ENCODE measurements at regions not wholly inside any gene's neighbourhood (a gene's known extent, or its start where the extent isn't known, plus 50 kb on each side); places are given as distances from the start of the nearest gene placed in this dataset.

DNA sequence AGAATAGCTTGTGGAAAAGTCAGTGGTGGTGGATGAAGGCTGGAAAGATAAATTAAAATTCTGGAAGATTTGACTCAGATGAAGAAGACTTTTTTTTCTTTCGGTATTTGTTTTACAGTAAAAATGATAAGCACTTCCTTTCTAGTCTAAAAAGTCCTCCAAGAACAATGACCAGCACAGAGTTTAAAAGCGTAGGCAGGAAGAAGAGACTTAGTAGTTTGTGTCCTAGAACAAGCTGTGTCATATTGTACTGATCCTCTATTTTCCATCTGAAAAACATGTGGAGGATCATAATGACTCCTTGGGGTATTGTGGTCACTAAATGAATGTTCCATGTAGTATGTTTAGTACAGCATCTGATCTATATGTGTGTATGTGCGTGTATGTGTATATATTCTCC is 132.4 kb upstream of the FSHR start:
- Mint-ChIP-seq H3K9me3 (peaks cover 10 to 14% of the 10 kb centered on the region in 2 donors), H3K36me3 (no peaks in the 10 kb centered on the region), H3K27ac (no peak overlapping the region)
- ATAC-seq = no peak
- no peak for DNase-seq (ENCODE audit: low spot score in 2 of 2)

DNA sequence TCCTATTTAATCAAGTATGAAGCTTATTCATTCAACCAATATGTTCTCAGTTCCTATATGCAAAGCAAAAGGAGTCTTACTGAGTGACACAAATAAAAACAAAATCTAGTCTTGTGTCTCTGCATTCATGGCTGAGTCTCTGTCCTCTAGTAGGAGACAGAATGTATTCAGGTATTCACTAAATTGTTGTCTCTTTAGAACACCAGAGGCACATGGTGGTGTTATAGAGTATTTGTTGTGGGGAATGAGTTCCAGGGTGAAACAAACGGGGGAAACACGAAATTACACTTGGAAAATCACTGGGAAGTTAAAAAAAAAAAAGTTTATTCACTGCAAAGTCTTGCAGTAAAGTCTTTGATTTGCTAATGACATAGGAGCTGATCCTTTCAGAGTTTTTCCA is 131.7 kb upstream of the FSHR start:
- DNase-seq (ENCODE audit: low spot score in 2 of 2) (no peak), ATAC-seq (no peak)
- Mint-ChIP-seq H3K36me3 (no peaks in the 10 kb centered on the region), H3K9me3 (peaks cover 9 to 13% of the 10 kb centered on the region in 2 donors), H3K27ac (no peak overlapping the region)

DNA sequence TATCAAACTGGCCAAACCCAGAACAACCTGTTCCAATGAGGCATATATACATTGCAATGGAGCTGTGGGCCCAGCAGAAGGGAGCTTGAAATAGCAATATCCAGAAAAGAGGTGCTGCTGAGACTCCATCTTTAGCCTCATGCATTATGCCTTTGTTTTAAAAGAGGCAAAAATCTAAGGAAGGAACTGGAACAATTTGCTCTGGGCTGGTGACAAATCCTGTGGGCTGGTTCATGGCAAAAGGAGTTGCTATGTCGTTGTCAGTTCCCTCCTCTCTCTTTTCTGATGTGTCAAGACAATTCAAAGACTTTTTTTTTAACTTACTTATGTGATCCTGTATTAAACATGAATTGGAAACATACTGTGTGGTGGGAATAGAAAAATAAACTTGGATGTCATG is 124.2 kb upstream of the FSHR start:
- DNase-seq (ENCODE audit: low spot score in 2 of 2) (no peak), ATAC-seq (no peak)
- H3K27ac Mint-ChIP-seq = no peak overlapping the region
- no peaks in the 10 kb centered on the region for H3K36me3 Mint-ChIP-seq
- peaks cover 9 to 21% of the 10 kb centered on the region in 2 donors for H3K9me3 Mint-ChIP-seq

DNA sequence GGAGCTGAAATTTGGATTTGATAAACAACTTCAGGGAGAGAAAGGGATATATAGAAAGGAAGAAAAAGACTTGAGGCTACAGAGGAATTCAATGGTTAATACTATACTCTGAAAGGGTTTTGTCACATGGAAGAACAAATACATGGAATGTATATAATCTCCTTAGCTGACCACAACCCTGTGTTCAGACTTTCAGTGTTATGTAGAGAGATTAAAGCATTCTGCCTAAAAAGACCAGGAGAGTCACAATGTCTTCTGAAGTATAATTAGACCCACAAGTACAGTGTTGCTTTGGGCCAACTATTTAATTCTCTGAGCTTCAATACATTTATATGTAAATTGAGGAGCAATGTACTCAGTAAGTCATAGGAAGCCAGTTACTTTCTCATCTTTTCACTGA is 123.8 kb upstream of the FSHR start:
- H3K36me3 Mint-ChIP-seq = no peaks in the 10 kb centered on the region
- H3K9me3 Mint-ChIP-seq = peaks cover 9 to 24% of the 10 kb centered on the region in 2 donors
- H3K27ac Mint-ChIP-seq = no peak overlapping the region
- ATAC-seq (no peak), DNase-seq (ENCODE audit: low spot score in 2 of 2) (no peak)

DNA sequence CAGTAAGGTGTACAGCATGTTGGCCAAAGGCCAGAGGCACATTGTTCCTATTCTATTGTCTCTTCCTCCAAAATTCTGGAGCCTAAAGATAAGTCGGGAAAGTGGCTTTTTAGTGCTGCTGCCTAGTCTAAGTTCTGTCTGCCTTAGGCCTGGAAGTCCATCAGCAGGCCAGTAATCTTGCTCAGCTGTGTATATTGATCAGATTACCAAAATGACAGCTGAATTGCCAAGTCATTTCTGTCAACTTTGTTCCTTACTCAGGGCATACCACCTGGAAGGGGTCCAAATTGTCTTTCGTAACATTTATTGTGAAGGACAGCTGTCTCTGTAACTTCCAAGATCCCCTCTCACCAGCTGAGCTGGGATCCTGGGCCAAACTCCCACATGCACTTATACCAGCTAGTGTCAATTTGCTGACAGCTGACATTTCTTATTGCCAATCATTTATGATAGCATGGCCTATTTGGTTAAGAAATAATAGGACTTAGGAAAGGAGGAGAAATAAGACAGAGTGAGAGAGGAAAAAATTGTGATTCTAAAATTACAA is 116.8 kb upstream of the FSHR start:
- Mint-ChIP-seq H3K27ac (no peak overlapping the region), H3K9me3 (peaks cover 0 to 13% of the 10 kb centered on the region in 2 donors), H3K36me3 (no peaks in the 10 kb centered on the region)
- DNase-seq (ENCODE audit: low spot score in 2 of 2) (no peak), ATAC-seq (no peak)

DNA sequence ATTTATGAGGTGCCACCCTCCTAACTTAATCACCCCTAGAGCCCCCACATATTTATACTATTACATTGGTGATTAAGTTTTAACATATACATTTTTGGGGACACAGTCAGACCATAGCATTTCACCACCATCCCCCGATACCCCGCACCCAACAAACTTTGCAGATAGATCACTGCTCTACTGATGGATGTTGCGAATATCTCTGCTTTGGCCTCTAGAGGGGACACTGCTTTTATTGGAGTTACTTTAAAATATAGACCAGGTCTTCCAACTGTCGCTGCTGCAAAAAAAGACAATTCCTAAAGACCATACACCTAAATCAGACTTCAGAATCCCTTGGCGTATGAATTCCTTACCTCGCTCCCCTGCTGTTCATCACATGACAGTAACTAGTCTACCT is 115.8 kb upstream of the FSHR start:
- no peaks in the 10 kb centered on the region for H3K36me3 Mint-ChIP-seq
- DNase-seq (ENCODE audit: low spot score in 2 of 2) (no peak), ATAC-seq (no peak)
- peaks cover 0 to 14% of the 10 kb centered on the region in 2 donors for H3K9me3 Mint-ChIP-seq
- no peak overlapping the region for H3K27ac Mint-ChIP-seq

DNA sequence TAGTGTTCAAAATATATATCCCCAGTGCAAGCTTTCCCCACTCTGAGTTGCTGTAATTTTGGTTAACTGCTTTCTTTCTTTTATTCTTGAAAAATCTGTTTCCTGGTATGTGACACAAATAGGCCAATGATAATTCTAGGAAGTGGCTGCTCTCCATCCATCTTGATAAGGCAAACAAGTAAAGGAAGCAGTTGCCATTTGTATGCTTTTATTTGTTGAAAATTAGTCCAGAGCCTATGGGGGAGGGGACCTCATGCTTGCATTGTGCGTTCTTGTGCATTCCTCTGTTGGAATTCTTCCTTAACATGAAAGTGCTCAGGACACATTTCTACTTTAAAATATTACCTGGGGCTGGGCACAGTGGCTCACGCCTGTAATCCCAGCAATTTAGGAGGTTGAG is 111.2 kb upstream of the FSHR start:
- Mint-ChIP-seq H3K27ac (no peak overlapping the region), H3K9me3 (peaks cover 4% of the 10 kb centered on the region in 2 donors), H3K36me3 (no peaks in the 10 kb centered on the region)
- ATAC-seq (no peak), DNase-seq (ENCODE audit: low spot score in 2 of 2) (no peak)

DNA sequence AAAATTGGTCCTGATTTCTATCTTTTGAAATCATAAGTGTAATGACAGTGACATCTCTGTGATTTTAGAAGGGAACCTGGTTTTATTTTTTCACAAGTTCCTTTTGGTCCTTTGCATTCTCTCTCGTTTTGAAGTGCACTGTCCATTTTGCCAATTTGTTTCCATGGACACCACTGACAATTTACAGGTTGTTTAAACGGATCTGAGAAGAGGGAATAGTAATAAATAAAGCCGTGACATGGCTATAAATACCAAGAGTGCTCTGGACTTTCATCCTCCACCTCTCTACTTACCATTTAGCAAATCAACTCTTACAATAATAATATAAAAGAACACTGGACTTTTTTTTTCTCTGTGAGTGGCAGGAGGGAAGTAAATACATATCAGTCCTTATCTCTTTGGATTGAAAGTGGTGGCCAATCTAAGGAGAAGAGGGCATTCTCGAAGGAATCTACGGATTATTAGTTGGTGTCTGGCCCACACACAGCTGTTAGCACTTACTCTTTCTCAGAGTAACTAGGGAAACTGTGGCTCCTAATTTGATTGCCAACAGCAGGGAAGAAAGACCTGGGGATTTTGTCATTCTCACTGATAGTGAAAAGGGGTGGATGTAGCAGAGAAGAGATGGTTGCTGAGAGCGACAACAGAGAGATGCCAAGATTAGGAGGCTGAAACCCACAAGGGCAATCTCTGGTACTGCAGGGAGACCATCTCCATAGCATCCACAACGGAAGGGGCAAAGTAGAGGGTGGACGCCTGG is 108.7 kb upstream of the FSHR start:
- Mint-ChIP-seq H3K36me3 (no peaks in the 10 kb centered on the region), H3K9me3 (peaks cover 4 to 10% of the 10 kb centered on the region in 2 donors), H3K27ac (no peak overlapping the region)
- no peak for ATAC-seq
- DNase-seq (ENCODE audit: low spot score in 2 of 2) = no peak

DNA sequence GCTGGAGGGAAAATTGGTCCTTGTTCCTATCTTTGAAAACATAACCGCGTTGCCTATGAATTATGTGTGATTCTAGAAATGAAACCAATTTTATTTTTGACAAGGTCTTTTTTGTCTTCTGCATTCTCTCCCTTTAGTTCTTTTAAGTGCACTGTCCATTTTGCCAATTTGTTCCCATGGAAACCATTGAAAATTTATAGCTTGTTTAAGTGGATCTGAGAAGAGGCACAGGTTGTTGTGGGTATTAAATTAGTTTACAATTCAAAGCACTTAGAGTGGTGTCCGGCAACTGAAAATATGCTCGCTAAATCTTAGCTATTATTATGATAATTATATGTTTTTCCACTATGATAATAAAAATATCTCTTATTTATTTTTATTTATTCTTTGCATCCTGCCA is 107.5 kb upstream of the FSHR start:
- Mint-ChIP-seq H3K36me3 (no peaks in the 10 kb centered on the region), H3K9me3 (peaks cover 4 to 10% of the 10 kb centered on the region in 2 donors), H3K27ac (no peak overlapping the region)
- DNase-seq (ENCODE audit: low spot score in 2 of 2) (no peak), ATAC-seq (no peak)

DNA sequence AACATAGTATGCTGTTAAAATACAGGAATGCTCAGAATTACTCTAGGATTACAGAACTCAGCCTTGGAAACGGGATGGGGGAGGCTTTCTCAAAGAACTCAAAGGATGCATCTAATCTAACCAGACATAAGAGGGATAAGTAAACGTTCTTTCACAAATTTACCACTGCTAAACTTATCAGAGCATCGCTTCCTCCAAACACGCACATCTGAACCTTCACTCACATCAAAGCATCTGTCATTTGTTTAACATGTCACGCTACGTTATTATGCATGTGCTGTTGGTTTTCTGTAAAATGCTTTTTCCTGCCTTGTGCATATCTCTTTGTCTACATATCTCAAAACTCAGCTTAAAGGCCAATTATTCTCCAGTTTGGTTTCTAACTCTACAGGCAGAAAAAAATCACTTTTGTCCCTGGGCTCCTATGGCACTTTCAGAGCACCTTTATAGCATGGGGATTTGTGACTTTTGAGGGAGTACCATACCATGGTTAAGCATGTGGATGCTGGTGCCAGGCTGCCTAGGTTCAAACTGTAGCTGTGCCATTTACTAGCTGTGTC is 106.7 kb upstream of the FSHR start:
- no peaks in the 10 kb centered on the region for H3K36me3 Mint-ChIP-seq
- no peak overlapping the region for H3K27ac Mint-ChIP-seq
- H3K9me3 Mint-ChIP-seq = peaks cover 4 to 7% of the 10 kb centered on the region in 2 donors
- DNase-seq (ENCODE audit: low spot score in 2 of 2) (no peak), ATAC-seq (no peak)

DNA sequence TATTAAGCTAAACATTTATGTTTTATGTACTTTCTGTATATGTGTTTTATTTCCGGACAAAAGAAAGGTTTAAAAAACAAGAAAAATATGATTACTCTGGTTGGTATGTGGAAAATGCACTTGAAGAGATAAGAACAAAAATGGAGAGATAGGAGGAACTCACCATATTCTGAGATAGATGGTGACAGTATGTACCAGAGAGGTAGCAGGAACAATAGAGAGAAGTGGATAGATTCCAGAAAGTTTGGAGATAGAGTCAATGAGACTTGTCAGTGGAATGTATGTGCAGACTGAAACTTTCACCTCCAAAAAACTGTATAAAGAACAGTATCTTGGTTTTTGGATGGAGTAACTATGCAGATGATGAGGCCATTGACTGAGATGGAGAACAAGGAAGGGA is 105.6 kb upstream of the FSHR start:
- DNase-seq (ENCODE audit: low spot score in 2 of 2) (no peak), ATAC-seq (no peak)
- Mint-ChIP-seq H3K36me3 (no peaks in the 10 kb centered on the region), H3K9me3 (peaks cover 4 to 6% of the 10 kb centered on the region in 2 donors), H3K27ac (no peak overlapping the region)

DNA sequence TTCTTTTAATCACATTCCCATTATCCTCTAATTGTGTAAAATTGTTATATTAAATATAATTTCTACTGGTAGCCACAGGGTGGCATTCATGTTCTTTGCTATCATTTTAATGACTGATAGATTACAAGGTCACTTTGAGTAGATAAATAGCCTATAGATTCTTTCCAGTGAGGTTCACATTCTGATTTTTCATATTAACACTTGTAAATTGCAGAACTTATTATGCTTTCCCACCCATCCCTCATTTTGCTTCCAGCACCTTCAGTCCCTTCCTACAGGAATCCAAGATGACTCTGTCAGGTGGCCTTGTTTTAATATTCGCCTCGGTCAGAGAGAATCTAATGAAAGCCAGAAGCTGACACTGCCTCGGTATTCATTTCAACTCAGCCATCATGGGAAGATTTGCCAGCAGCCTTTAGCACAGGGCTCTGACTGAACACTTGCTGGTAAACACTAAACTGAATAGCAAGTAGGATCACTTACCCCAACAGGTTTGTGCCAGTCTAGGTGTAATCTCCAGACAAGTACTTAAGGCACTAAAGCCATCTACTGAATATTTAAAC is 101.2 kb upstream of the FSHR start:
- Mint-ChIP-seq H3K36me3 (no peaks in the 10 kb centered on the region), H3K27ac (no peak overlapping the region), H3K9me3 (peaks cover 6 to 16% of the 10 kb centered on the region in 2 donors)
- no peak for DNase-seq (ENCODE audit: low spot score in 2 of 2)
- ATAC-seq = no peak

DNA sequence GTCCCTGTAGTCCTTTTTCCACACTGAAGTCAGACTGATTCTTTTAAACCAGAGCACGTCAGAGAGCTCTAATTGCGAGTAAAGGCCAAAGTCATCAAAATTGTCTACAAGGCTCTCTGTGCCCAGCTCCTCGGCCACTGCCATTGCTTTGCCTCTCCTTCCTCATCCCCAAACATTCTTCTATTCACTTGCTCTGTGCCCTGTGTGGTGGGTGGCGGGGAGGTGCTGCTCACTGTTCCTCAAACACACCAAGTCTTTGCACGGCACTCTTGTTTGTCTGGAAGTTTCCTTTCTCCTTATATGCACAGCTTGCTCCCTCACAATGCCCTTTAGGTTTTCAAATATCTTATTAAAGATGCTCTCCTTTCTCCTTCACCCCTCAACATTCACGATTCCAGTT is 100.1 kb upstream of the FSHR start:
- Mint-ChIP-seq H3K9me3 (peaks cover 0 to 21% of the 10 kb centered on the region in 2 donors), H3K27ac (no peak overlapping the region), H3K36me3 (no peaks in the 10 kb centered on the region)
- ATAC-seq (no peak), DNase-seq (ENCODE audit: low spot score in 2 of 2) (no peak)

DNA sequence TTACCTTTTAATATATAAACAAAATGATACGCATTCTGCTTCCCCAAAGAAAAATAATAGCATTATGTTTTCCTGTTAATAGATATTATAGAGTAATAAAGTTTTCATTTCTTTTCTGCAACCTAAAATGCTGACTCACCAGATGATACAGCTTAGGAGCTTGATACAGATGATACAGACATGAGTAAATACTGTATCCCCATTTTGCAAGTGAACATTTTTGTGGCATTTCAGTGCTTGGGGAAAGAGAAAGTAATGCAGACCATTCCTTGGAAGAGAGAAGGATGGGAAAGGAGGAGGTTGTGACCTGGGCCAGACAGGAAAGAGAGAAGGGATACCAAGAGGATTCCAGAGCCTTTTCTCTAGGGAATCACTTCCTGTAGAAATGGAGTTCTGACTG is 97.5 kb upstream of the FSHR start:
- Mint-ChIP-seq H3K36me3 (no peaks in the 10 kb centered on the region), H3K27ac (no peak overlapping the region), H3K9me3 (peaks cover 7 to 30% of the 10 kb centered on the region in 2 donors)
- ATAC-seq = no peak
- DNase-seq (ENCODE audit: low spot score in 2 of 2) = no peak

DNA sequence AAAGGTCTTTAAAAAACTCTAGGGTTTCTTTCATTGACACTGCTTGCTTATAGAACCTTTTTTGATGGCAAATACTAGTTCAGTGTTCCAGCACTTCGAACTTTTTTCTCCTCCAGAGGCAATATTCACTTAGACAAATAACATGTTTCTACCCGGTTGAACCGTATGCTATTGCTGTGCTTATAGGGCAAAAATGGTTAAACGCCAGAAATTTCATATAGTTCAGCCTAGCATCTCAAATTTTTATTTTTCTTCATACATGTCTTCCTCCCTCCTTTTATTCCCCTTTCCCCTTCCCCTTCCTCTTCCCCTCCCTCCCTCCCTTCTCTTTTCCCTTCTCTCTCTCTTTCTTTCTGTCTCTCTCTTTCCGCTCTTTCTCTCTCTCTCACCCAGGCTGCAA is 96.9 kb upstream of the FSHR start:
- no peak overlapping the region for H3K27ac Mint-ChIP-seq
- H3K9me3 Mint-ChIP-seq = peaks cover 9 to 30% of the 10 kb centered on the region in 2 donors
- no peak for ATAC-seq
- no peak for DNase-seq (ENCODE audit: low spot score in 2 of 2)
- no peaks in the 10 kb centered on the region for H3K36me3 Mint-ChIP-seq

DNA sequence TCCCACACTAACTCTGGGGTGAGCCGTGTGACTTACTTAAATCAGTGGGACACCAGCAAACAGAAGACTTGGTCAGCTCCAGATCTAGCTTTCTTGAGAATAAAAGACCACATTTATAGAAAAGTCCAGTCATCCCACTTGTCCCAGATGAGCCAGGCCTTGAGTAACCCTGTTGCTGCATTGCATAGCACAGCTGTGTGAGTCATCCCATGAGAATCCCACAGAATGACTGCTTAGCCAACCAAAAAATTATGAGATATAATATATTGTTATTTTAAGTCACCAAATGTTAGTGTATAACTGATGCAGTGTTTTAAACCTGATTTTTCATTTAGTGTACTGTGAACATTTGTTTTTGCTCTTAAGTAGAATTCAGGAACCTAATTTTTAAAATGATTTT is 94.2 kb upstream of the FSHR start:
- H3K36me3 Mint-ChIP-seq = peaks cover 0 to 4% of the 10 kb centered on the region in 2 donors
- ATAC-seq (no peak), DNase-seq (ENCODE audit: low spot score in 2 of 2) (no peak)
- peaks cover 19 to 37% of the 10 kb centered on the region in 2 donors for H3K9me3 Mint-ChIP-seq
- no peak overlapping the region for H3K27ac Mint-ChIP-seq

DNA sequence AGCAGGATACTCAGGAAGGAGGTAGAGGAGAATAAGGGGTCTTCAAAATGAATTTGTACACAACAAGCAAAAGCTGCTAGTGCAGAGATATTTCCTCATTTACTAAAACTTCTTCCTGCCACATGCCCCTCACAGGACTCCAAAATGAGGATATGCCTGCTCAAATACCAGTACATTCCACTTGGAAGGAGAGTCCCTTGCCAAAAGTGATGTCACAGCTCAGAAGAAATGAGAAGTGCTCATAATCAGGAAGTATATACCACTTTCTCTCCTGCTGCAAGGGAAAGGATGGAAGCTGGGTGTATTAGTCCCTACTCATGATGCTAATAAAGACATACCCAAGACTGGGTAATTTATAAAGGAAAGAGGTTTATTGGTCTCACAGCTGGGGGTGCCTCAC is 87.7 kb upstream of the FSHR start:
- Mint-ChIP-seq H3K36me3 (peaks cover 0 to 4% of the 10 kb centered on the region in 2 donors), H3K9me3 (peaks cover 21% of the 10 kb centered on the region in 2 donors), H3K27ac (no peak overlapping the region)
- DNase-seq (ENCODE audit: low spot score in 2 of 2) (no peak), ATAC-seq (no peak)

DNA sequence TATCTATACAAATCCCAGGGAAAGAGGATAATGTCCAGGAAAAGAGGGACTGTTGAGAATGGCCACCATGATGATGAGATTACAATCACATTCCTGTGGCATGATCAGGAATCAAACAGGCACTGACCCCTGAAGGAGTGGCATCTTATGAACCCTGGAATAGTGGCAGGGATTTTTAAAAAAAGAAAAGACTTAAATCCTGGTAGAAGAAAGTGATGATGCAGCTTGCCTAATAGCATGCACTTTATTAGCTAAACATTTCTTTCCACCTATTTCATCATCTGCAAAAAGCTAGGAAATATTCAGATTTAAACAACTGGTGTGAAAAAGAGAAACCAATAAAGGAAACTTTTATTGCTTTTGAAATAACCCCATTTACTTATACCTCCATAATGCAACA is 87.2 kb upstream of the FSHR start:
- H3K9me3 Mint-ChIP-seq = peaks cover 26% of the 10 kb centered on the region in 2 donors
- ATAC-seq = no peak
- no peak for DNase-seq (ENCODE audit: low spot score in 2 of 2)
- H3K36me3 Mint-ChIP-seq = peaks cover 0 to 4% of the 10 kb centered on the region in 2 donors
- no peak overlapping the region for H3K27ac Mint-ChIP-seq
